ENCODE measurements at regions not wholly inside any gene's neighbourhood (a gene's known extent, or its start where the extent isn't known, plus 50 kb on each side); places are given as distances from the start of the nearest gene placed in this dataset.

- DNase-seq (ENCODE audit: low read depth, low spot score), result no peak
- TF ChIP-seq CTCF (IDR thresholded peaks at IDR 0.05; ENCODE audit: low read depth, low read length), result no peak
- no peak overlapping the region for H3K4me3 ChIP-seq (ENCODE audit: low read depth, low read length)
- in situ Hi-C loops (cut with HindIII; ENCODE audit: low sequenced_read_pairs), result no loop called here
Measured at GRCh38 chr5:115440782-115441451, 103.7 kb downstream of the FEM1C start.

GRCh38 chr5:115439639-115440038, 104.9 kb downstream of the FEM1C start:
- in situ Hi-C loops (cut with HindIII; ENCODE audit: low sequenced_read_pairs), result no loop called here

GRCh38 chr5:115439042-115439441, 105.5 kb downstream of the FEM1C start:
- DNase-seq (ENCODE audit: low read depth, low spot score), result no peak
- no peak for TF ChIP-seq CTCF (IDR thresholded peaks at IDR 0.05; ENCODE audit: low read depth, low read length)
- in situ Hi-C loops (cut with HindIII; ENCODE audit: low sequenced_read_pairs), result no loop called here
- no peak overlapping the region for H3K4me3 ChIP-seq (ENCODE audit: low read depth, low read length)

More at GRCh38 chr5:115439639-115440038, 104.9 kb downstream of the FEM1C start:
- TF ChIP-seq CTCF (IDR thresholded peaks at IDR 0.05; ENCODE audit: low read depth, low read length), result no peak
- H3K4me3 ChIP-seq (ENCODE audit: low read depth, low read length), result no peak overlapping the region
- DNase-seq (ENCODE audit: low read depth, low spot score), result no peak

- in situ Hi-C loops (cut with HindIII; ENCODE audit: low sequenced_read_pairs), result no loop called here
- no peak overlapping the region for H3K4me3 ChIP-seq (ENCODE audit: low read depth, low read length)
- no peak for DNase-seq (ENCODE audit: low read depth, low spot score)
- no peak for TF ChIP-seq CTCF (IDR thresholded peaks at IDR 0.05; ENCODE audit: low read depth, low read length)
Measured at GRCh38 chr5:115435778-115436712, 108.5 kb downstream of the FEM1C start.

GRCh38 chr5:115435065-115435777, 109.4 kb downstream of the FEM1C start:
- H3K4me3 ChIP-seq (ENCODE audit: low read depth, low read length), result no peak overlapping the region
- in situ Hi-C loops (cut with HindIII; ENCODE audit: low sequenced_read_pairs), result no loop called here
- no peak for DNase-seq (ENCODE audit: low read depth, low spot score)
- no peak for TF ChIP-seq CTCF (IDR thresholded peaks at IDR 0.05; ENCODE audit: low read depth, low read length)

GRCh38 chr5:115433918-115434317, 110.7 kb downstream of the FEM1C start:
- DNase-seq (ENCODE audit: low read depth, low spot score), result no peak
- H3K4me3 ChIP-seq (ENCODE audit: low read depth, low read length), result no peak overlapping the region
- TF ChIP-seq CTCF (IDR thresholded peaks at IDR 0.05; ENCODE audit: low read depth, low read length), result no peak
- in situ Hi-C loops (cut with HindIII; ENCODE audit: low sequenced_read_pairs), result no loop called here

All from astrocyte of the spinal cord (primary cell).